GM13977 (cell line): ENCODE measurements at regions not wholly inside any gene's neighbourhood (a gene's known extent, or its start where the extent isn't known, plus 50 kb on each side); places are given as distances from the start of the nearest gene placed in this dataset.

Source experiments
- DNase-seq: peaks from one replicate; pipeline ENCODE4 v3.0.0; 2012; ENCODE audit warnings: low spot score
- CTCF ChIP-seq: IDR thresholded peaks from 2 replicates; pipeline ENCODE4 v1.5.1; 2012; ENCODE audit warnings: mild to moderate bottlenecking, control low read depth; ENCODE audit not compliant: insufficient read depth; ENCODE audit errors: extremely low read depth, missing control alignments
- in situ Hi-C: fragments of 300-500 bp; cut with MboI; formaldehyde crosslinking; loops from one replicate; pipeline ENCODE4 v1.12.0; 2022; ENCODE audit warnings: low sequenced_read_pairs, low pct_unique_long_range_greater_than_20kb, mixed read lengths, inconsistent platforms; ENCODE audit not compliant: unreplicated experiment

GRCh38 chr2:234178330-234179030, 128.0 kb downstream of the SPP2 start:
- in situ Hi-C loops, result no loop called here
- DNase-seq, result no peak

GRCh38 chr2:234175649-234176048, 125.1 kb downstream of the SPP2 start:
- no peak for TF ChIP-seq CTCF
- DNase-seq, result no peak
- in situ Hi-C loops, result no loop called here

More at GRCh38 chr2:234178330-234179030, 128.0 kb downstream of the SPP2 start:
- no peak for TF ChIP-seq CTCF

DNA sequence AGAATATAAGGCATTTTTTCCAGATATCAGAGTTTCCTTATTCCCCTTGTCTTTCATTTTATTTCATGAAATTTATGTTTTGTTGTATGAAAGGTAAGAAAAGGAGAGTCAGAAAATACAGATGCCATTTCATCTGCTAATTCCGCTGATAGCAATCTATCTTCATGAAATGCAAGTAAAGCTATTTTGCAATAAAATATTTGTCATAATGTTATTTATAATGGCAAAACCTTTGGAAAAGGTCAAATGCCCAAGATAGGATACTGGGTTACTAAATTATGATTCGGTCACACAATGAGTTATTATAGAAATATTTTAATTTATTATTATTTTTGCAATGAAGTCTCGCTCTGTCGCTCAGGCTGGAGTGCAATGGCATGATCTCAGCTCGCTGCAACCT, 124.2 kb downstream of the SPP2 start:
- in situ Hi-C loops, result no loop called here
- no peak for TF ChIP-seq CTCF
- no peak for DNase-seq

DNA sequence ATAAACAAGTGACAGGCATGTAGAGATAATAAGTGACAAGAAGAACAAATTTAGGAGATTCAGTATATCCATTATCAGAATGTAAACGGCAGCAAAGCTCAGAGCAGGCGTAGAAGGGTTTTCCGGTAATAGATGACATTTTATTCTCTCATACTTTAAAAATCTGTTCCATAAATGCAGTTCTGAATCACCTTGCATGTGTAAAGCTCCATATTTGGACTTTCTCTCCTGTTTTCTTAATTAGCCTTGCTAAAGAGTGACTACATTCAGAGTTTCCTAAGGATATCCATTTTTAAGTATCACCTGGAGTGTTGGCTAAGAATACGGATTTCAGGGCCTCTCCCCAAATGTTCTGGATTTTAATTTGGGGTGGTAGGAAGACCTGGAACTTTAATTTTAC, 122.0 kb downstream of the SPP2 start:
- in situ Hi-C loops, result no loop called here
- DNase-seq, result no peak
- no peak for TF ChIP-seq CTCF

GRCh38 chr2:234172066-234172465, 121.6 kb downstream of the SPP2 start:
- DNase-seq, result no peak
- no peak for TF ChIP-seq CTCF
- in situ Hi-C loops, result no loop called here

- TF ChIP-seq CTCF, result no peak
- in situ Hi-C loops, result no loop called here
- DNase-seq, result no peak
Measured at GRCh38 chr2:234171666-234172065, 121.2 kb downstream of the SPP2 start.
